NCI-H2196 treated with DMSO at 0.1 percent for 48 hours (cell line): ENCODE measurements at regions not wholly inside any gene's neighbourhood (a gene's known extent, or its start where the extent isn't known, plus 50 kb on each side); places are given as distances from the start of the nearest gene placed in this dataset.

ENCODE experiments used
- DNase-seq: peaks from one replicate; lab custom pipeline; 2025; ENCODE audit not compliant: unreplicated experiment; lab: John Stamatoyannopoulos, UW

GRCh38 chr12:85504164-85504563 lies 224.1 kb downstream of the ALX1 start:
- no peak for DNase-seq

- no peak for DNase-seq
Observed at GRCh38 chr12:85504624-85505023, 224.6 kb downstream of the ALX1 start.

- no peak for DNase-seq
Observed at GRCh38 chr12:85507456-85507855, 227.4 kb downstream of the ALX1 start.

- no peak for DNase-seq
Observed at GRCh38 chr12:85509081-85509856, 229.2 kb downstream of the ALX1 start.

GRCh38 chr12:85509857-85510256 lies 229.8 kb downstream of the ALX1 start:
- DNase-seq, result no peak

- DNase-seq, result no peak
Observed at GRCh38 chr12:85516039-85516438, 236.0 kb downstream of the ALX1 start.

- no peak for DNase-seq
Observed at GRCh38 chr12:85516667-85517325, 236.8 kb downstream of the ALX1 start.

GRCh38 chr12:85519163-85519562 lies 239.1 kb downstream of the ALX1 start:
- DNase-seq, result no peak

- no peak for DNase-seq
Observed at GRCh38 chr12:85523197-85523596, 243.2 kb downstream of the ALX1 start.

GRCh38 chr12:85527192-85527591 lies 247.2 kb downstream of the ALX1 start:
- DNase-seq, result no peak

- no peak for DNase-seq
Observed at GRCh38 chr12:85529896-85530295, 249.9 kb downstream of the ALX1 start.

- DNase-seq, result no peak
Observed at GRCh38 chr12:85530456-85530855, 250.4 kb downstream of the ALX1 start.

- no peak for DNase-seq
Observed at GRCh38 chr12:85531341-85531740, 251.3 kb downstream of the ALX1 start.

GRCh38 chr12:85549640-85550039 lies 269.6 kb downstream of the ALX1 start:
- no peak for DNase-seq

- DNase-seq, result no peak
Observed at GRCh38 chr12:85550924-85551323, 270.9 kb downstream of the ALX1 start.

- no peak for DNase-seq
Observed at GRCh38 chr12:85552461-85552860, 272.4 kb downstream of the ALX1 start.

- DNase-seq, result no peak
Observed at GRCh38 chr12:85557850-85558249, 277.8 kb downstream of the ALX1 start.

- no peak for DNase-seq
Observed at GRCh38 chr12:85558684-85559083, 277.5 kb downstream of the RASSF9 start.

GRCh38 chr12:85559127-85559526 lies 277.1 kb downstream of the RASSF9 start:
- DNase-seq, result no peak

- no peak for DNase-seq
Observed at GRCh38 chr12:85559536-85559935, 276.7 kb downstream of the RASSF9 start.

GRCh38 chr12:85562765-85563164 lies 273.4 kb downstream of the RASSF9 start:
- no peak for DNase-seq

GRCh38 chr12:85564786-85565185 lies 271.4 kb downstream of the RASSF9 start:
- no peak for DNase-seq
